ENCODE measurements at regions not wholly inside any gene's neighbourhood (a gene's known extent, or its start where the extent isn't known, plus 50 kb on each side); places are given as distances from the start of the nearest gene placed in this dataset.
A peak's percentile ranks its signal among the peaks of the same experiment; 100 is the strongest.

- peak; percentile 94 for DNase-seq (ENCODE audit: low read depth)
Observed at GRCh38 chr20:48463916-48464315, 363.9 kb downstream of the PREX1 start.

GRCh38 chr20:48463096-48463720 lies 364.6 kb downstream of the PREX1 start:
- DNase-seq (ENCODE audit: low read depth): peak; percentile 5

- DNase-seq (ENCODE audit: low read depth): no peak
Observed at GRCh38 chr20:48461735-48462119, 366.1 kb downstream of the PREX1 start.

GRCh38 chr20:48461091-48461734 lies 366.6 kb downstream of the PREX1 start:
- no peak for DNase-seq (ENCODE audit: low read depth)

- no peak for DNase-seq (ENCODE audit: low read depth)
Observed at GRCh38 chr20:48460681-48461080, 367.1 kb downstream of the PREX1 start.

- no peak for DNase-seq (ENCODE audit: low read depth)
Observed at GRCh38 chr20:48459722-48460395, 367.9 kb downstream of the PREX1 start.

GRCh38 chr20:48458601-48459385 lies 369.0 kb downstream of the PREX1 start:
- DNase-seq (ENCODE audit: low read depth): no peak

- no peak for DNase-seq (ENCODE audit: low read depth)
Observed at GRCh38 chr20:48458003-48458377, 369.8 kb downstream of the PREX1 start.

- DNase-seq (ENCODE audit: low read depth): no peak
Observed at GRCh38 chr20:48457193-48458002, 370.4 kb downstream of the PREX1 start.

- no peak for DNase-seq (ENCODE audit: low read depth)
Observed at GRCh38 chr20:48456366-48457192, 371.2 kb downstream of the PREX1 start.

- DNase-seq (ENCODE audit: low read depth): no peak
Observed at GRCh38 chr20:48455651-48456365, 372.0 kb downstream of the PREX1 start.

GRCh38 chr20:48454671-48455490 lies 372.9 kb downstream of the PREX1 start:
- no peak for DNase-seq (ENCODE audit: low read depth)

- DNase-seq (ENCODE audit: low read depth): no peak
Observed at GRCh38 chr20:48453477-48454093, 374.2 kb downstream of the PREX1 start.

- no peak for DNase-seq (ENCODE audit: low read depth)
Observed at GRCh38 chr20:48451401-48451800, 376.4 kb downstream of the PREX1 start.

- DNase-seq (ENCODE audit: low read depth): no peak
Observed at GRCh38 chr20:48448666-48449600, 378.9 kb downstream of the PREX1 start.

GRCh38 chr20:48447456-48447855 lies 380.3 kb downstream of the PREX1 start:
- no peak for DNase-seq (ENCODE audit: low read depth)

- no peak for DNase-seq (ENCODE audit: low read depth)
Observed at GRCh38 chr20:48445827-48446226, 382.0 kb downstream of the PREX1 start.

- DNase-seq (ENCODE audit: low read depth): no peak
Observed at GRCh38 chr20:48444249-48444648, 383.6 kb downstream of the PREX1 start.

Measured in stromal cell of bone marrow (primary cell).